H1 (cell line): ENCODE measurements at regions not wholly inside any gene's neighbourhood (a gene's known extent, or its start where the extent isn't known, plus 50 kb on each side); places are given as distances from the start of the nearest gene placed in this dataset.

Experiments
- CEBPB ChIP-seq: IDR thresholded peaks from 2 replicates; pipeline ENCODE4 v1.6.1; 2012; ENCODE audit warnings: low read depth, low read length
- CHD1 ChIP-seq: IDR thresholded peaks from 2 replicates; pipeline ENCODE4 v1.6.1; 2012; ENCODE audit warnings: low read depth, low read length, improper control_type of control experiment
- CTCF ChIP-seq, 3 experiments: IDR thresholded peaks; 1 replicate in 2 of 3; 2 replicates in 1 of 3; pipeline versions ENCODE4 v1.5.1 to v1.6.1; 2011; ENCODE audit warnings: low read length in 3 of 3, mild to moderate bottlenecking in 3 of 3, inconsistent platforms in 2 of 3, low read depth in 1 of 3, moderate library complexity in 1 of 3; ENCODE audit not compliant: insufficient read depth in 1 of 3; ENCODE audit errors: control extremely low read depth in 1 of 3
- EP300 ChIP-seq, 2 experiments: IDR thresholded peaks; 1 replicate in 1 of 2; 2 replicates in 1 of 2; pipeline ENCODE4 v1.6.1; 2011 to 2012; ENCODE audit warnings: low read depth in 2 of 2, low read length in 2 of 2, mild to moderate bottlenecking in 2 of 2, borderline replicate concordance in 1 of 2, inconsistent platforms in 1 of 2, moderate library complexity in 1 of 2
- KDM1A ChIP-seq: fragments of 200-600, 300-600 bp; sonication (generic); IDR thresholded peaks from 2 replicates; pipeline ENCODE4 v1.7.1; 2016; ENCODE audit warnings: mild to moderate bottlenecking, low read length, borderline replicate concordance
- POU5F1 ChIP-seq: IDR thresholded peaks from 2 replicates; pipeline ENCODE4 v1.6.1; 2011; ENCODE audit warnings: low read depth, mild to moderate bottlenecking, low read length, moderate library complexity
- RBBP5 ChIP-seq: IDR thresholded peaks from 2 replicates; pipeline ENCODE4 v1.7.1; 2012; ENCODE audit warnings: low read depth, mild to moderate bottlenecking, inconsistent platforms, low read length, moderate library complexity, borderline replicate concordance
- SP2 ChIP-seq: IDR thresholded peaks from 2 replicates; pipeline ENCODE4 v1.6.1; 2012; ENCODE audit warnings: mild to moderate bottlenecking, low read length, inconsistent platforms
- TAF1 ChIP-seq: IDR thresholded peaks from 2 replicates; pipeline ENCODE4 v1.6.1; 2011; ENCODE audit warnings: mild to moderate bottlenecking, low read depth, low read length

- TF ChIP-seq SP2, result no peak
- no peak for TF ChIP-seq CEBPB
- TF ChIP-seq CHD1, result no peak
- TF ChIP-seq TAF1, result no peak
- no peak for TF ChIP-seq KDM1A
- TF ChIP-seq EP300 (IDR thresholded peaks at IDR 0.05; ENCODE audit: borderline replicate concordance in 1 of 2, low read depth in 2 of 2, low read length in 2 of 2), result no peak
- no peak for TF ChIP-seq CTCF (IDR thresholded peaks at IDR 0.05; ENCODE audit: control extremely low read depth in 1 of 3, insufficient read depth in 1 of 3, low read depth in 1 of 3, low read length in 3 of 3)
- TF ChIP-seq POU5F1, result no peak
- TF ChIP-seq RBBP5, result no peak
These were observed 98.1 kb upstream of the SVIL start (continued) for GRCh38 chr10:29732918-29733317.
